Left ventricle myocardium inferior (tissue), 1 donor: ENCODE measurements at regions not wholly inside any gene's neighbourhood (a gene's known extent, or its start where the extent isn't known, plus 50 kb on each side); places are given as distances from the start of the nearest gene placed in this dataset.

Source experiments
- DNase-seq: peaks from one replicate; pipeline ENCODE4 v3.0.0-alpha.2; 2020
- H3K27ac ChIP-seq: fragments of 200-600 bp; replicated peaks from 2 replicates; pipeline ENCODE4 v1.8.0; 2021
- H3K27me3 ChIP-seq: fragments of 200-600 bp; 2 replicates; pipeline ENCODE4 v1.8.0; 2021; ENCODE audit warnings: low read depth
- H3K36me3 ChIP-seq: fragments of 200-600 bp; 2 replicates; pipeline ENCODE4 v1.8.0; 2021
- H3K4me1 ChIP-seq: fragments of 200-600 bp; 2 replicates; pipeline ENCODE4 v1.8.0; 2021
- H3K4me3 ChIP-seq: fragments of 200-600 bp; 2 replicates; pipeline ENCODE4 v1.8.0; 2021; ENCODE audit warnings: mild to moderate bottlenecking, moderate library complexity
- H3K9me3 ChIP-seq: fragments of 200-600 bp; replicated peaks from 2 replicates; pipeline ENCODE4 v1.8.0; 2021
- CTCF ChIP-seq: fragments of 200-600 bp; IDR thresholded peaks from 2 replicates; pipeline ENCODE4 v1.8.0; 2021; ENCODE audit warnings: antibody characterized with exemption, mild to moderate bottlenecking, borderline replicate concordance
- intact Hi-C: fragments of 100-400 bp; cut with micrococcal nuclease; formaldehyde crosslinking; loops from one replicate; pipeline ENCODE4 v1.11.0; 2022
- donor health status: DM: no; HTN: yes; CAD: no; lungs with severe emphysema.

GRCh38 chr1:113253187-113253586 is 137.1 kb upstream of the MAGI3 start:
- H3K27ac ChIP-seq: no peak overlapping the region
- TF ChIP-seq CTCF: no peak
- DNase-seq: no peak
- no peak overlapping the region for H3K4me3 ChIP-seq
- no peaks in the 10 kb centered on the region for H3K9me3 ChIP-seq
- H3K27me3 ChIP-seq: peaks cover 7% of the 10 kb centered on the region
- H3K4me1 ChIP-seq: peaks cover 5% of the 10 kb centered on the region
- H3K36me3 ChIP-seq: no peaks in the 10 kb centered on the region
- intact Hi-C loops: no loop called here

- no peak for DNase-seq
- H3K4me1 ChIP-seq: peaks cover 5% of the 10 kb centered on the region
- no peak overlapping the region for H3K27ac ChIP-seq
- H3K27me3 ChIP-seq: peaks cover 7% of the 10 kb centered on the region
- TF ChIP-seq CTCF: no peak
- H3K36me3 ChIP-seq: no peaks in the 10 kb centered on the region
- intact Hi-C loops: no loop called here
- H3K4me3 ChIP-seq: no peak overlapping the region
- H3K9me3 ChIP-seq: no peaks in the 10 kb centered on the region
Measured at GRCh38 chr1:113253590-113253989, 136.7 kb upstream of the MAGI3 start.

GRCh38 chr1:113255038-113255719 is 135.1 kb upstream of the MAGI3 start:
- peaks cover 12% of the 10 kb centered on the region for H3K27me3 ChIP-seq
- no peaks in the 10 kb centered on the region for H3K36me3 ChIP-seq
- no peak for DNase-seq
- H3K4me3 ChIP-seq: no peak overlapping the region
- H3K27ac ChIP-seq: no peak overlapping the region
- no peaks in the 10 kb centered on the region for H3K9me3 ChIP-seq
- intact Hi-C loops: no loop called here
- H3K4me1 ChIP-seq: peaks cover 5% of the 10 kb centered on the region
- no peak for TF ChIP-seq CTCF

GRCh38 chr1:113255720-113256347 is 134.5 kb upstream of the MAGI3 start:
- H3K4me1 ChIP-seq: peaks cover 5% of the 10 kb centered on the region
- intact Hi-C loops: no loop called here

GRCh38 chr1:113256348-113256729 is 134.0 kb upstream of the MAGI3 start:
- no peak for DNase-seq
- Histone ChIP-seq H3K27me3 (peaks cover 8% of the 10 kb centered on the region), H3K9me3 (no peaks in the 10 kb centered on the region), H3K4me3 (no peak overlapping the region), H3K36me3 (no peaks in the 10 kb centered on the region), H3K27ac (no peak overlapping the region), H3K4me1 (peaks cover 5% of the 10 kb centered on the region)
- TF ChIP-seq CTCF: no peak
- intact Hi-C loops: no loop called here

More at GRCh38 chr1:113255720-113256347, 134.5 kb upstream of the MAGI3 start:
- Histone ChIP-seq H3K9me3 (no peaks in the 10 kb centered on the region), H3K4me3 (no peak overlapping the region), H3K27ac (no peak overlapping the region), H3K36me3 (no peaks in the 10 kb centered on the region), H3K27me3 (peaks cover 10% of the 10 kb centered on the region)
- no peak for DNase-seq
- no peak for TF ChIP-seq CTCF
